Cerebellar cortex (tissue), 1 donor: ENCODE measurements at regions not wholly inside any gene's neighbourhood (a gene's known extent, or its start where the extent isn't known, plus 50 kb on each side); places are given as distances from the start of the nearest gene placed in this dataset.

Source experiments
- DNase-seq: peaks from one replicate; pipeline ENCODE4 v3.0.0-alpha.2; 2015; ENCODE audit warnings: low spot score

DNA sequence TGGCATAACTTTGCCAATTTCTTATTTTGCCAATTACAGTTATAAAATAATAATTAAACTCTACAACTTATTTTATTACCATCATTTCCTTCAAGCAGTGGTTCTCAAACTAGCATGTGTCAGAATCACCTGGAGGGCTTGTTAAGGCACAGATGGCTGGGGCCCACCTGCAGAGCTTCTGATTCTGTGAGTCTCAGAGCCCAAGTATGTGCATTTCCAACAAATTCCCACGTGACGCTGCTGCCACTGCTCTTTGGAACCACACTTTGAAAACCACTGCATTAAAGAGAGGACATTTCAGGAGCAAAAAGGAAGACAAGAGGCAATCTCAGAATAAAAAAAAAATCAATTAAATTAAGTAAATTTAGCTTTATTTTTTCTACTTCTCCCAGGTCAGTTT lies 94.0 kb upstream of the HNRNPA3 start:
- peak; percentile 89 for DNase-seq

DNA sequence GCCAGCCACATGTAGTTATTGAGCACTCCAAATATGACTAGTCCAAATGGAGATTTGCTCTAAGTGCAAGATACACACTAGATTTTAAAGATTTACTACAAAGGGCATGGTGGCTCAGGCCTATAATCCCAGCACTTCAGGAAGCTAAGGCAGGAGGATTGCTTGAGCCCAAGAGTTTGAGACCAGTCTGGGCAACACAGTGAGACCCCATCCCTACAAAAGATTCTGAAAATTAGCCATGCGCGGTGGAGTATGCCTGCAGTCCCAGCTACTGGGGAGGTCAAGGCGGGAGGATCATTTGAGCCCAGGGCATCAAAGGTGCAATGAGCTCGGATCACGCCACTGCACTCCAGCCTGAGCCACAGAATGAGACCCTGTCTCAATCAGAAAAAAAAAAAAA lies 93.5 kb upstream of the HNRNPA3 start:
- no peak for DNase-seq

DNA sequence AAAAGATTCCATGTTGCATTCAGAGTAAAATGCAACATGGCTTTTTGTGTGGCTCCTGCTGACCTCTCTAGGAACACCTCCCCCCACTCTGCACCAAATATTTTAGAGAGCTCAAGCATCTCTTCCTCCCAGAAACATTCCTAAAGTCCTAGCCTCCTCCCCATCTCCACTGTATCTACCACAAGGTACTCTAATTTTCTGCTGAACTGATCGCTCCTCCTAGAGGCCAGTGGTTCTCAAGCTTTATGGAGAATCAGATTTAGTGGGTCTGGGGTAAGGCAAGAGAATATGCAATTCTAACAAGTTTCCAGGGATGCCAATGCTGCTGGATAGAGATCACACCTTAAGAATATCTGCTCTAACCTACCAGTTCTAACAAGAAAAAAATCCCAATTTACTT lies 89.5 kb upstream of the HNRNPA3 start:
- DNase-seq, result no peak

DNA sequence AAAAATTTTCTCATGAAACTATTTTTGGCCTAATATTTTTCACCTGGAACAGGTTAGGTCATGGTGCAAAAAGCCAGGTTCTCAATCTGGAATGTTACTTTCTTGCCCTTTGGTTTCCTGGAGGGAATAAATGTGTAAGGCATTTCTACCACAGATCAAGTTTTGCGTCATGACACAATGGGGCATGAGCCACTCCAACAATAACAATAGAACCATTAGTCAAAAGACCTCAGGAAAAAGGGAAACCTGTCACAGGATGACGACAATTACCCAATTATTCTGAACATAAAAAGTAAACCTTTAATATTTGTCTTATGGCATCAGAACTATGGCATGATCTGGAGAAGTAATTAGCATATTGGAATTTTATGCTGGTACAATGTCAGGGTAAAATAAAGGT lies 88.2 kb upstream of the HNRNPA3 start:
- no peak for DNase-seq

- DNase-seq, result no peak
Observed at GRCh38 chr2:177127821-177128220, 84.8 kb upstream of the HNRNPA3 start.

GRCh38 chr2:177129610-177130009 lies 83.0 kb upstream of the HNRNPA3 start:
- DNase-seq, result no peak

DNA sequence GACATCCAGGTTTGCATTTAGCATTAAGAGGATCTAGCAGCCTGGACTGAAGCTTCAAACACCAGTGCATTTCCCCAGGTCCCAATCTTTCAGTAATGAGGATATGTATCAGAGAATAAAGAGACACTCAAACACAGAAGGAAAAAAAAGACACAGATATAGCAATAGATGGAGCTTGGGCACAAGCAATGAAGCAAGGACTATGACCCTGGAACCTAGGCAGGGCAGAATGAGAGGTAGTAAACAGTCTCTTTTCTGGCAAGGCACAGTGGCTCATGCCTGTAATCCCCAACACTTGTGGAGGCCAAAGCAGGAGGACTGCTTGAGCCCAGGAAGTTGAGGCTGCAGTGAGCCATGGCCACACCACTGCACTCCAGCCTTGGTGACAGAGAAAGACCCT lies 80.7 kb upstream of the HNRNPA3 start:
- DNase-seq, result no peak

DNA sequence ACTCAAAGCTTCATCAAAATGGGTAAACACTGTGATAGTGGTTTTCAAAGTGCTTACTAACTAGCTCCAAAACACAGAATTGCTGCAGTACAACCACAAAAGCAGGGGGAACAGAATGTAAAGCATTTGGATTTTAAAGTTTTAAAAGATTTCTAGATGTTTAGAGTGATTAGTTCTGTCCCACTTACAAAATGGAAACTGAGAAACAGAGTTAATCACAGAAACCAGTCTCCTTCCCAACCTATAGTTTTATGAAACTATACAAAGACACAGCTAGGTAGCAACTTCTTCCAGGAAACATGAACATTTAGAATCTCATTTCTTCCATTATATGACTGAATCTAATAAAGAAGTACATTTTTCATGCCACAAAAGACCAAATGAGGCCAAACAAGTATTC lies 73.8 kb upstream of the HNRNPA3 start:
- DNase-seq, result no peak

DNA sequence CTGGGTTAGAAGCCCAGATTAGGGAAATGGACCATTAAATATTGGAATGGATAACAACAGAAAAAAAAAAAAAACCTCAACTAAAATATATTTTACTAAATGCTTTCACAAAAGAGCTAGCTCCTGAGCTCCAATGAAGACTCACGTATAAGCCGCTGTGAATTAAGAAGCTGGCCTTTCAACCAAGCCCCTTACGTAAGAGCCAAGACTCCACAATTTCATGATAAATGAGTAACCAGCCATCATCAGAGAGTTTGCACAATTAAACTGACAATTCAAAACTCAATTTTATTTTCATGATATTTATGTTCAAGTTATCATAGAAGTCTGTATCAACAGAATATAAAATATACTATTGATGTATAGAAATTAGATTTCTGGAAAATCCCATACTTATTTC lies 70.7 kb upstream of the HNRNPA3 start:
- DNase-seq, result no peak

- peak; percentile 20 for DNase-seq
Observed at GRCh38 chr2:177143444-177143843, 69.2 kb upstream of the HNRNPA3 start.

GRCh38 chr2:177147093-177147694 lies 65.4 kb upstream of the HNRNPA3 start:
- DNase-seq, result peak; percentile 84

GRCh38 chr2:177147834-177148445 lies 64.7 kb upstream of the HNRNPA3 start:
- peak; percentile 35 for DNase-seq

DNA sequence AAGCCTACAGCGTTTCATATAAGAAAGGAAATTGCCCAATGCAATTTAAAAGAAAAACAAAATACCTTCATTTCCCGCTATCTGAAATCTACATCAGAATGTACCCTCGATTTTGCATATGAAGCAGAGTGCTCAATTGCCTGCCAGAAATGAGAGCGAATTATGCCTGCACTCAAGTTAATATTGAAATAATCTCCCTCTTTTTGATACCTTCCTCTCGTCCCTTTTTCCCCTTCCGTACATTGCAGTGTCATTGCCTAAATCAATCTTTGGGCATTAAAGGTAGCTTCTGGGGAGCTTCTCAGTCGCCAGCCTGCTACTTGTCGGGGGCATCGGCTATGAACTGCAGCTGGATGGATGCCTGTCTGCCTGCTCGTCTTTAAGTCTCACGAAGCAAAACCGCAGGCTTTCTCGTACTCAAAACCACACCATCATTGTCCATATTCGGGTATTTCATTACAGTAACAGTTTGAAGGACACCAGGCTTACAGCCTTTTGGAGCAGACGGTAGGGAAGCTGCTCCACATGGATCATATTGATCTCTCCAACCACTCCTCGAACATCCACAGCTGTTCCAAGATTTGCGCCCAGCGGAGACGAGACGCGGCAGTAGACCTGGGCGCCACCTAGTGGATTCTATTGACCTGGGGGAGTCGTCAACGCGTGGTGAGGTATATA lies 64.0 kb upstream of the HNRNPA3 start:
- DNase-seq, result peak; percentile 85

GRCh38 chr2:177149155-177149503 lies 63.5 kb upstream of the HNRNPA3 start:
- no peak for DNase-seq

DNA sequence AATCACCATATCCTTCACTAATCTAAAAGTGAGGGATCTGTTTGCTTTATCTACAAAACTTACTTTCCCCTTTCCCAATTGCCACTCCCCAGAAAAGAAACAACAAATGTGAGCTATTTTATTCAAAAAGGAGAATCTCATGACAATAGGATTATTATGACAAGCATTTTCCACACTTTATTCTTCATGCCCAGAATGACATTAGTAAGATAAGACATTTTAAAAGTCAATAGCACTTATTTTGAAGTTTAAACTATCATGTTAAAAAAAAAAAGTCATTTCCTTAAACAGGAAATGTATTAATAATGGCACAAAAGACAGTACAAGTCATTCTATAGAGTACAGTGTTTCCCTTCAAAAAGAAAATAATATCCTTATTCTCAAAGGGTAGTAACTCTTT lies 58.8 kb upstream of the HNRNPA3 start:
- DNase-seq, result no peak

DNA sequence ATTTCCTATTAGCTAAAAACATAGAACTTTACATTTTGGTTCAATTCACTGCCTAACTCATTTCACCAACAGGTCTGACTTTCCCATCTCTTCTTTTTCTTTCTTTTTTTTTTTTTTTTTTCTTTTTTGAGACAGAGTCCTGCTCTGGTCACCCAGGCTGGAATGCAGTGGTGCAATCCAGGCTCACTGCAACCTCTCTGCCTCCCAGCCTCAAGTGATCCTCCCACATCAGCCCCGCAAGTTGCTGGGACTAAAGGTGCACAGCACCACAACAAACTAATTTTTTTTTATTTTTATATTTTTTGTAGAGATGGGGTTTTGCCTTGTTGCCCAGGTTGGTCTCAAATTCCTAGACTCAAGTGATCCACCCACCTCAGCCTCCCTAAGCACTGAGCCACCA lies 57.8 kb upstream of the HNRNPA3 start:
- no peak for DNase-seq

DNA sequence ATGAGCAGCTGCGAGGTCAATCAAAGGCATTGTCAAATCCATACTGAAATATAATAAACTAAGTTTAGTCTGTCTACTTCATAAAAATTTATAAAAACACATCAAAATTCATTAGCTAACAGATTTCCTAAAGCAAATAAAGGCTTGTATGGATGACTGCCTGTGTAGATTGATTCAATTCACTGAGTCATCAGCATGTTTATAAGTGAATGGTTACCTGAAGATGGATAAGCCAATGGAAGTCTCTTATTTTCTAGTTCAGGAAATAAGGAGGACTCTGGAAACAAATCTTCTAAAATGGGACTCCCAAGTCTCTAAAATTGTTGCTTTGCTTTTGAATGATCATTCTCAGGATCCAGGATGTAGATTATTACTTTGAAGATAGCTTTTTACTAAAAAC lies 57.0 kb upstream of the HNRNPA3 start:
- DNase-seq, result no peak

DNA sequence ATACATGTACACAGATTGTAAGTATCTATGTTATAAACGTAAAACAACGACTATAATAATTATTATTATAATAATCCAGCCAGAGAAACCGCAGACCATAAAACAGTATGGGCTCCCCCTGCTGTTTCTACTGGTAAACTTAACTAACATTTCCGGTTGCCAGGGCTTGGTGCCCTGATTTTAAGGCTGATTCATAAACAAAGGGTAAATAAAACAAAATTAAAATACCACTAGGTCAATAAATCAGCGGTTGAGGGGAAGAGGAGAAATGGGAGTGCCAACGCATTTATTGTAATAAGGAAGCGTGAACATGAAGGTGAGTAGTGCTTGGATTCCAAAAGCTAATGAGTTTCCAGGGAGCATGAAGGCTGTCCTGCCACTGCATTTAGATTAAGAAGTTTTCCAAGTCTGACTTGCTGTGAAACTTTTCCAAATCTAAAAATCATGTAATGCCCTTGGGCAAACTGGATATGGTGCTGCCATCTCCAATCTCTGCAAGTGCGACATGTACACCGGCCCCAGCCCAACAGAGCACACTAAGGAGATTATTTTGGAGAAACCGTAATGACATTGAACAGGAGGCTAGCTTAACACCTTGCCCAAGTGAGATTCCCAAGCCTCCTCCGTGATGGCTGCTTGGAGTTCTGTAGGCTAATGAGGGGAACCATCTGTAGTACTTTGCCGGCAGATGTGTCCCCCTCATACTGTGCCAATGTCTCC lies 50.7 kb upstream of the HNRNPA3 start:
- DNase-seq, result peak; percentile 66
